PC-3 (cell line): ENCODE measurements at regions not wholly inside any gene's neighbourhood (a gene's known extent, or its start where the extent isn't known, plus 50 kb on each side); places are given as distances from the start of the nearest gene placed in this dataset.

ENCODE experiments used
- CTCF ChIP-seq: fragments of 300-600 bp; sonication (generic); conservative IDR thresholded peaks from 2 replicates; pipeline ENCODE4 v1.5.1; 2017; ENCODE audit warnings: antibody characterized with exemption, low read depth, mild to moderate bottlenecking, low read length
- EZH2 ChIP-seq: fragments of 300-600 bp; sonication (generic); IDR thresholded peaks from one replicate; pipeline ENCODE4 v1.6.1; 2017; ENCODE audit warnings: antibody characterized with exemption, mild to moderate bottlenecking, low read length; ENCODE audit not compliant: unreplicated experiment
- EZH2phosphoT487 ChIP-seq: fragments of 300-600 bp; sonication (generic); IDR thresholded peaks from 2 replicates; pipeline ENCODE4 v1.6.1; 2018; ENCODE audit warnings: mild to moderate bottlenecking, antibody characterized with exemption, low read length, borderline replicate concordance

- no peak for TF ChIP-seq CTCF
- TF ChIP-seq EZH2phosphoT487 = no peak
- TF ChIP-seq EZH2 = no peak
Observed at GRCh38 chr10:117631276-117632145, 89.0 kb downstream of the EMX2 start.
